RPMI7951 (cell line): ENCODE measurements at regions not wholly inside any gene's neighbourhood (a gene's known extent, or its start where the extent isn't known, plus 50 kb on each side); places are given as distances from the start of the nearest gene placed in this dataset.
"Not testable (repeated sequence)": the region's sequence is repeated elsewhere in the genome, so short reads cannot be mapped to it uniquely, and the experiment has no call there.

Source experiments
- DNase-seq: peaks from one replicate; pipeline ENCODE4 v3.0.0-alpha.2; 2012; ENCODE audit warnings: low read depth

DNA sequence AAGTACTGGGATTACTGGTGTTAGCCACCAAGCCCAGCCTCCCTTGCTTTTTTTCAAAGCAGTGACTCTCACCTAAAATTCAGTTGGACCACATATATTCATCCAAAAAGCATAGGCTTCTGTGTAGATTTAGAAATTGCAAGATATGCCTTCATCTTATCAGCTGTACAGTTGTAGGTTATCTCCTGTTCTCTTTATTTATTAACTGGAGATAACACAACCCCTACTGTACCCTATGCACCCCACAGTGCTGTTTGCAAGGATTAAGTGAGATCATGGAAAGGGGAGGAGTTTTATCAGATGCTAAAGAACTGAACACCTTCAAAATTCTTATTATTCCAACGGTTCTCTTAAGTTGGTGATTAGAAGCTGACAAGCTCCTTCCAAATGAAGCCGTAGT, 164.4 kb upstream of the JARID2 start:
- no peak for DNase-seq

DNA sequence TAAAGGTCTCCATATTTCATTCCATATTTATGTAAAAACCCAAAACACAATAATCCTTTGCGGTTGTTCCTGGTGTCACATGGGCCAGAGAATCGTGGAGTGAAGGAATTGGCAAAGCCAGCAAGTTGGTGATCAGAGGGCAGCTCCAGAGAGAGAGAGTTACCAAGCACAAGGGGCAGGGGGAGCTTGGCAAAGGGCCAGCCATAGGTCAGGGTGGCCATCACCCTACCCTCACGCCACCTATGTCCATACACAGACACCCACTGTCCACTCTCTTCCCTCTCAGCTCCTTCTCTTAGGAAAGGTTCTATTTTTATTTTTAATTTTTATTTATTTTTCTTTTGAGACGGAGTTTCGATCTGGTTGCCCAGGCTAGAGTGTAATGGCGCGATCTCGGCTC, 163.2 kb upstream of the JARID2 start:
- no peak for DNase-seq

DNA sequence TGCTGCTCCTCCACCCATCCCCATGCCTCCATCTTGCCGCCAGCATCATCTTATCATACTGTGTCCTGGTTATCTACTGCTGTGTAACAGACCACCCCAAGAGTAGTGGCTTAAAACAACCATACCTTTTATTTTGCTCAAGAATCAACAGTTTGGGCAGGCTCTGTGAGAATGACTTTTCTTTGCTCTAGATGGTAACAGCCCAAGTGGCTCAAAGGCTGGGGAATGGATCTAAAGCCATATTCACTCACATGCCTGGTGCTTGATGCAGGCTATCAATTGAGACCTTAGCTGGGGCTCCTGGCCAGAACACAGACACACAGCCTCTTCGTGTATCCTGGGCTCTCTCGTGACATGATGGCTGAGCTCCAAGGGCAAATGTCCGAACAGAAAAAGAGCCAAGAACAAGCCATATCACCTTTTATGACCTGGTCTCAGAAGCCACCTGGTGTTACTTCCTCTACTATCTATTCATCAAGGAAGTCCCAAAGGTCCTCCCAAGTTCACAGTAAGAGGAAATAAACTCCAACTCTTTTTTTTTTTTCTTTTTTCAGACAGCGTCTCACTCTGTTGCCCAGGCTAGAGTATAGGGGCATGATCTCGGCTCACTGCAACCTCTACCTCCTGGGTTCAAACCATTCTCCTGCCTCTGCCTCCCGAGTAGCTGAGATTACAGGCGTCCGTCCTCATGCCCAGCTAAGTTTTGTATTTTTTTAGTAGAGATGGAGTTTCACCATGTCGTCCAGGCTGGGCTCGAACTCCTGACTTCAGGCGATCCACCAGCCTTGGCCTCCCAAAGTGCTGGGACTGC, 159.3 kb upstream of the JARID2 start:
- DNase-seq = no peak

DNA sequence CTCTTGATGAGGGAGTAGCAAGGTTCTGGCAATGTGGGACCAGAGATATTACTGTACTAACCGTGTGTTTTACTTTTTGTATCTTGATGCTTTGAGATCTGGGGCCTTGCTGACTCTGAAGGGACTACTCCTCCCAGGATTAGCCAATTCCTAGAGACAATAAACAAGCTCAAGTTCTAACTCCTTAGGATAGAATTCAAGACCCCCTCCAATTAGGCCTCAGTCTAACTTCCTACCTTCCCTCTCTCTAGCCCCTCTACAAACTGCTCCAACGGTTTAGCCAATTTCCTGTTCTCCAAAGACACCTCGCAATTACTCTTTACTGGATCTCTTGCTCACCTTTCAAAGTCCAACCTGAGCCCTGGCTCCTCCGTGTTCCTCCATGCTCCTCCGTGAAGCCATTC, 158.7 kb upstream of the JARID2 start:
- DNase-seq = no peak

DNA sequence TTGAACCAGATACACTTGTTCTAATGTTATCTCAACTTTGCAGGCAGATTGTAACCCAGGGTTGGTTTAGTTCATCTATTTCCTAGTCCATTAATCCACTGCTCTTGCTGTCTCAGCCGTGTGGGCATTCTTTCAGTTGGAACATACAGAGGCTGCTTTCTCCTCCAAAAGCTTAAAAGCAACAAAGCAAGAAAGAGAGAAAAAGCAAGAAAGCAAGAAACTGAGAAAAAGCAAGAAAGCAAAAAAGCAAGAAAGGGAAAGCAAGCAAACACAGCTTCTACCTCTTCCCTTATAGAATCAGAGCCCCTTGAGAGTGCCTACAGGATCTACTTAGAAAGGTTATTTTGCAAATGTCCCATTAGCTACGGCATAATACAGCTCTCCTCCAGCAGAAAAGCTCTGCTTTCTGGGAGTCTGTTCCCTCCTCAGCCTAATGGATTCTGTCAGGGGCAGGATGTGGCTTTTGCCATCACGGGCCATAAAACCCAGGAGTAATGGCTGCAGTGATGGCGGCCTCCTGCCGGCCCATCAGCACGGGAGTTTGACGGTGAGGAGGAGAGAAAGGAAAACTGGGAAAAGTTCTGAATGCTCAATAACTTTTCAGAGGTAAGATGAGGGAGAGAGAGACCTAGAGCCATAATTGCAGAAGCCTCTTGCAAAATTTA, 156.8 kb upstream of the JARID2 start:
- no peak for DNase-seq

DNA sequence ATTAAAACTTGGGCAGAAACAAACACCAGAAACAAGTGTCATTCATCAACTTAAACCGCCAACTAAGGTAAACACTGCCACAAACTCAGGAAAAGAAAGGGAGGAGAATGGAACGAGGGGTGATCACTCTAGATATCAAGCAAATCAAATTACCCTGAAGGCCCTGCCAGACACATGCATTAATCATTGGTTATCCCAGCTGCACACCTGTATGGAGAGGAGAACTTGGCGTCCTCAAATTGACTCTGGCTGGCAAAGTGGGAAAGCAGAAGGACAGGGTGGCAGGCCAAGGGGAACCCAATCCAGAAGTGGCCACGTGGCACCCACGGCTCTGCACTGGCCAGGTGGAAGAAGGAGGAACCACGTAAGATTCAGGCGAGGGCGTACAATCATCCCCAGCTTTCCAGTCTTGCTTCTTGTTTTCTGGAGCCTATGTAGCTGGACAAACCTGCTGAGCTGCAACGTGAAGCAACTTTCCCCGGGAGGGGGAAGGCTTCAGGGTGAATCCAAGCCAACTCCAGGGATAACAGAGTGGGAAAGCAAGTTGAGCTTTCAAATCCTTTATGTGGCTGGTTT, 156.2 kb upstream of the JARID2 start:
- no peak for DNase-seq

DNA sequence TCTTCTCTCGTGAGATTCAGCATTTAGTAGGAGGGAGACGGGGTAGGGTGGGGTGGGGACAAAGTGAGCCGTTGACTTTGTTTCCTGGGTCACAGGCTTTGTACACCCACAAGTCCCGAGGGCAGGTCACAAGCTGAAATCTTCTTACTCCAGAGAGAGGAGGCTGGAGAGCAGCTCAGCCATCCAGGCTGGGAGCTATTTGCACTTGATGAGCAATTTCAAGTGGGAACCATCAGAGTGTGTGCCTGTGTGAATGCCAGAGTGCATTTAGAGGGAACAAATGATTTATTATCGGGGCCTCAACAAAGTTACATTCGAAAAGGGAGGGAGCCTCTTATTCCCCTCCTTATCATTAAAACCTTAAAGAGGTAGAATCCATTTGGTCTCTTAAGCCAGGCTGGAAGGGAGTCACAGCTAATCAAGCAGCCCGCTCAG, 155.7 kb upstream of the JARID2 start:
- DNase-seq = no peak

DNA sequence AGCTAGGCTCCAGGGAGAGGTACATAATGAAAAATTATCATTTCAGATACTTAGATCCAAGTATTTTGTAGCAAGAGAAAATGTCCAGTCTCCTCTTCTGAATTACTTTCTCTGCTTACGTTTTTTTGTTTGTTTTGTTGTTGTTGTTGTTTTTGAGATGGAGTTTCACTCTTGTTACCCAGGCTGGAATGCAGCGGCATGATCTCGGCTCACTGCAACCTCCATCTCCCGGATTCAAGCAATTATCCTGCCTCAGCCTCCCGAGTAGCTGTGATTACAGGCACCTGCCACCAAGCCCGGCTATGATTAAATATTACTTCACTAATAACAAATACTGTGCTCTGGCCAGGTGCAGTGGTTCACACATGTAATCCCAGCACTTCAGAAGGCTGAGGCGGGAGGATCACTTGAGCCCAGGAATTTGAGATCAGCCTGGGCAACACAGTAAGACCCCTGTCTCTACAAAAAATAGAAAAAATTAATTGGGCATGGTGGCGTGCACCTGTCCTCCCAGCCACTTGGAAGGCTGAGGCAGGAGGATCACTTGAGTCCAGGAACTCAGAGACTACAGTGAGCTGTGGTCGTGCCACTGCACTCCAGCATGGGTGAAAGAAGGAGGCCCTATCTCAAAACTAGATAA, 155.0 kb upstream of the JARID2 start:
- no peak for DNase-seq

DNA sequence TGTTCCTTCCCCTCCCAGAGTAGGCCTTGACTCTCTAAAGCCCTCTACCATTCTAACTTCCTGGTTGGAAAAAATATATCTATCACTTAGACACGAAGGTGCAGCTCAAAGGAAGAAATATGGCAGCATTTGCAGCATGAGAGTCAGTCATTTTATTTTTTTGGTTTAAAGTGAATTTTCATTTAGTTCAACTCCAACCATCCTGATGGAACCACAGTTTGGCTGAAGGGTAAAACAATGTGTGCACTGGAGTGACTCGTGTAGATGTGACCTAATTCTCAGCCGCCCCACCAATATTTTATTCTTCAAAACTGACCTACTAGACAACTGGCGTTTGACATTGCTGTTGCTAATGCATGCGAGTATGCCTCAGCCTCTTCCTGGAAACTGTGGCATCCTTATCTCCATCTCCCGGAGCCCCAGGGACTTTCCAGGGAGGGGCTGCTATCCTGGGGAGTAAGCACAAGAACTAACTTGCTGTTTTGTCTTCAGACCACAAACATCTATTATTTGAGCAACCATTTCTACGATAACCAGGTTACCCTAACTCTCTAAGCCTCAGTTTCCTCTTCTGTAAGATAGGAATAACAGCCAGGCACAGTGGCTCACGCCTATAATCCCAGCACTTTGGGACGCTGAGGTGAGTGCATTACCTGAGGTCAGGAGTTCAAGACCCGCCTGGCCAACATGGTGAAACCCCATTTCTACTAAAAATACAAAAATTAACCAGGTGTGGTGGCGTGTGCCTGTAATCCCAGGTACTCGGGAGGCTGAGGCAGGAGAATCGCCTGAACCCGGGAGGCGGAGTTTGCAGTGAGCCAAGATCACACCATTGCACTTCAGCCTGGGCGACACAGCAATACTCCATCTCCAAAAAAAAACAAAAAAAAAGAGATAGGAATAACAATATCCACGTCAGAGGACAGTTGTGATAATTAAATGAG, 148.7 kb upstream of the JARID2 start:
- DNase-seq = peak; percentile 40

DNA sequence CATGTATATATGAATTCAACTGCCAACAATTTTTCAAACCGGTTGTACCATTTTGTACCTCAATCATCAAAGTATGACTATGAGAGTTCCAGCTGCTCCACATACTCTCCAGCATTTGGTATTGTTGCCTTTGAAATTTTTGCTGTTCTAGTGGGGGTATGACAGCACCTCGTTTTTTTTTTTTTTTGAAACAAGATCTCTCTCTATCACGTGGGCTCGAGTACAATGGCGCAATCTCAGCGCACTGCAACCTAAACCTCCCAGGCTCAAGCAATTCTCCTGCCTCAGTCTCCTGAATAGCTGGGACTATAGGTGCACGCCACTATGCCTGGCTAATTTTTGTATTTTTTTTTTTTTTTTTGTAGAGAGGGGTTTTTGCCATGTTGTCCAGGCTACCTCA, 144.7 kb upstream of the JARID2 start:
- DNase-seq = no peak

DNA sequence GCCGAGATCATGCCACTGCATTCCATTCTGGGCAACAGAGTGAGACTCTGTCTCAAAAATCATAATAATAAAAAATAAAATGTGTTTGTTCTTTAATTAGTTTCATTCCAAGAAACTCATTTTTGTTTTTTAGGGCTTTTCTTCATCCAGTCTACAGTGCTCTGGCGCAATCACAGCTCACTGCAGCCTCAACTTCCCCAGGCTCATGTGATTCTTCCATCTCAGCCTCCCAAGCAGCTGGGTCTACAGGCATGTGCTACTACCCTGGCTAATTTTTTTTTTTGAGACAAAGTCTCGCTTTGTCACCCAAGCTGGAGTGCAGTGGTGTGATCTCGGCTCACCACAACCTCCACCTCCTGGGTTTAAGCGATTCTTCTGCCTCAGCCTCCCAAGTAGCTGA, 143.6 kb upstream of the JARID2 start:
- no peak for DNase-seq

DNA sequence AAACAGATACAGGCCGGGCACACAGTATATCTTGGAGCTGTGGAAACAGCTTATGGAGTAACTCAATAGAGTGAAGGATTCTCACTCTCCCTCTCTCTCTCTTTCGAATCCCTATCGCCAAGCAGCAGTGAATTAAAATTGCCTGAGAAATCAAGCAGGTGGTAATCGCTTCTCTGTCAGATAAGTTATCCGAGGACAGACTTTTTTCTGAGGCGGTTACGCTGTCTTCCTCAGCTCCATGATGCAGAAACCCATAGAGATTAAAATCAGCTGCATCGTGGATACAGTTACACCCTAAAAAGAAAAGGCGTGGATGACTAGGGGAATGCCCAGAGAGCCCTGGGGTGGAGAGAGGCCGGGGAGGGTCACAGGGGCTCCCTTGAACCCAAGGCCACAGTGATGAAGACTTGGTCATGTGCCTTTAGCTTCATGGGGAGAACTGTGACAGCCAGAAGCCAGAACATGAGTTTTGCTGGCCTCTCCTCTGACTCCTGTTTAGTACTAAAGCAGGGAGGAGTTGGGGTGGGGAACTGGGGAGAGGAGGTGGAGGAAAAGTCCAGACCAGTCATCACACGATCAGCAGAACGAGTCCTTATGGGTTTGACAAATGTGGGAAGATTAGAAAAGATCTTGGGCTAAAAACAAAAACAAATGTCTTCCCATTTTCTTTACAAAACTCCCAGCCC, 138.8 kb upstream of the JARID2 start:
- no peak for DNase-seq

DNA sequence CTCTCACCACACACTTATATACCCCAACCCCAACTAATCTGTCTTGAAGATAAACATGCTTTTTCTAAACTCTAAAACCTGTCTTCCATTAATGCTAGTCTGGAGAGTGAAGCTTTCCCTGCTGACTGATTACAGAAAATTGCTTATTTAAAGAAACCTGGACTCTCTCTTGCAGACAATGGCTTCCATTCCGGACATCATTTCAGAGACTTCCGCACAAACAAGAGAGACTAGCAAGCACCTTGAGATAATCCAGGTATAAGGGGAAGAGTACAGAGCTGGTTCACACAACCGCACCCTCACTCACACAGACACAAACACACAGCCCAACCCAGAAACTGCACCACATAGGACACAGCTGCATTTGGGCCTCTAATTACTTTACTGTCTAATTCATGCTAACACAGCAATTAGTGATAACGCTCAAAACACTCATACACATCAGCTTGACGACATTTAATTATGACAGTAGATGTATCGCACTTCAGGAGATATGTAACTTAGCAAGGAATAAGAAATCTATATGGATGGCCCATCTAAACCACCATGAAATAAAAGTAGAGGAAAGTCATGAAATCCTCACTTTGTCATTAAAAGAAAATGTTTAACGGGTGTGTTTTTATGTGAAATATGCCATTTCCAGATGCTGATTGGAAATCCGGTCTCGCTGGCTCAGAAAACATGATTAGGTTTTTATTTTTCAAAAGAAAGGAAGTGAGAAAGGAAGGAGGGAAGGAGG, 138.1 kb upstream of the JARID2 start:
- DNase-seq = no peak

DNA sequence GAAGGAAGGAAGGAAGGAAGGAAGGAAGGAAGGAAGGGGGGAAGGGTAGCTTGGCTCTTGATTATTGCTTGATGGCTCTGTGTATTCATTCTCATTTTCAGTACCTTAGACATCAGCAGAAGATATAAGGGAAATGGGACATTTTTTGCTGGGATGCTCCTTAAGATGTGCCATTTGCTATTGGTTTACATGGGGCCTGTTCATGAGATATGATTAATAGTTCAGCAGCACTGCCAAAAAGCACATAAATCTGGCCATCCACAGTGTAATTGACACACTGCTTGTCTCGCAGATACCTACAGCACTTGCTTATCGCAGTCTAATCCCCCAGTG, 137.5 kb upstream of the JARID2 start:
- DNase-seq = no peak

DNA sequence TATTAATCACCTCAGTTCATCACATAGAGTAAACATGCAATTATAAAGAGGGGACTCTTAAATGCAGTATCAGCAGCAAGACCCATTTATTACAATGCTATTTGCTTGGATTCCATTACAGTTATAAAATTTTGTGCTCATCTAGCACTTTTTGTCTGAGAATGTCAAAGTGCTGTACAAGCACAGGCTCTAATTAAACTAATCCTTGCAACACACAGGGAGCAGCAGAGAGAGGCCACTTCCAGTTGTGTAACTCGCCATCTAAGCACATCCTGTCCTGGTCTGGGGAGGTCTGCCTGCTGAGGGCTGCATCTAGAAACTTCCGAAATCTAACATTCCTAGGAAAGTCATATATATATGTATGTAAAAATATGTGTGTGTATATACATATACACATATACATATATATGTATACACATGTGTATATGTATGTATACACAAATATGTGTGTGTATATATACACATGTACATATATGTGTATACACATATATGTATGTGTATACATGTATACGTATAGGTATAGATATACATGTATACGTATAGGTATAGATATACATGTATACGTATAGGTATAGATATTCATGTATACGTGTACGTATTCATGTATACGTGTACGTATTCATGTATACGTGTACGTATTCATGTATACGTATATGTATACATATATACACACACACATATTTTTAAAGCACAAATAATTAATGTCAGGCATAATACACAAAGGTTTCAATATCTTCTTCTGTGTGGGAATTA, 136.4 kb upstream of the JARID2 start:
- DNase-seq = no peak

DNA sequence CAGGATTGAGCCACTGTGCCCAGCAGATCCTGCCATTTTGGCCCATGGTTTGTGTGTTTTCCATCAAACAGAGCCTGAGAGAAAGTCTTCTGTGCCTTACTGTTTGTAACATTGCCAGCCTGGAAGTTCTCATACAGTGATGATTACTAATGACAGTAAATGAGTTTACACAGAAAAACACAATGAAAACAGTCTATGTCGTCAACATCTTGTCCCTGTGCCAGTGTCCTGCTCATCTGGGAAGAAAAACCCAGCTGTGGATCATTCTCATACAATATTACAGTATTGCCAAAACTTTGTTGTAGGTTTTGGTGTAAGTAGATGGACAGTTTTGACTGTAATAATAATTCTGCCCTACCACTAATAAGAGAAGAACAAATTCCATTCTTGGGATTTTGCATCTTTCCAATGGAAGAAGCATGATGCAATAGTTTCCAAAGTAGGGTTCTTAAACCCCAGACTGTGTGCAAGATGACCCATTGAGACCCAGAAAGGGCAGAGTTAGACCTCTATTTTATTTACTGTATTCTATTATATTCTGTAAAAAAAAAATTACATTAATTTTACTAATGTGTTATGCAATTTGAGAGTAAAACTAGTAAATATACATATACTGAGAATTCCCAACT, 135.0 kb upstream of the JARID2 start:
- no peak for DNase-seq

DNA sequence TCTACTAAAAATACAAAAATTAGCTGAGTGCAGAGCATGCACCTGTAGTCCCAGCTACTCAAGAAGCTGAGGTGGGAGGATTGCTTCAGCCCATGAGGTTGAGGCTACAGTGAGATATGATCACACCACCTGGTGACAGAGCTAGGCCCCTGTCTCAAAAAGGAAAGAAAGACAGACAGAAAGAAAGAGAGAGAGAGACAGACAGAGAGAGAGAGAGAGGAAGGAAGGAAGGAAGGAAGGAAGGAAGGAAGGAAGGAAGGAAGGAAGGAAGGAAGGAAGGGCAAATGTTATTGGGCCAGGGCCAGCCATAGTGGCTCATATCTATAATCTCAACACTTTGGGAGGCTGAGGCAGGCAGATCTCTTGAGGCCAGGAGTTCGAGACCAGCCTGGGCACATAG, 134.3 kb upstream of the JARID2 start:
- DNase-seq = not testable (repeated sequence)

DNA sequence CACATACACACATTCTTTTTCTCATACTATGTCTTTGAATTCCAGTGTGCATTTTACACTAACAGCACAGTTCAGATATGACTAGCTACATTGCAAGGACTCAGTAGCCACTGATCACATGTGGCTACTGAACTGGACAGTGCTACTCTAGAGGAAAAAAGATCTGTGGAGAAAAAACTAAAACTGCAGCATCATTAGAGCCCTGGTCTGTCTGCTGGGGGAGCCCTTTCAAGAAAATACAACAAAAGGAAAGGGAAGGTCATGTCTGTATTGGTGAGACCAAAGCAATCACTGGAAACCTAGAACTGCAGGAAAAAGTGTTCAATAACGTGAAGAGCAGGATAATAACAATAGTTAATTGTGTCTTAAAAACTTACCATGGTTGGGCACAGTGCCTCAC, 132.3 kb upstream of the JARID2 start:
- no peak for DNase-seq

DNA sequence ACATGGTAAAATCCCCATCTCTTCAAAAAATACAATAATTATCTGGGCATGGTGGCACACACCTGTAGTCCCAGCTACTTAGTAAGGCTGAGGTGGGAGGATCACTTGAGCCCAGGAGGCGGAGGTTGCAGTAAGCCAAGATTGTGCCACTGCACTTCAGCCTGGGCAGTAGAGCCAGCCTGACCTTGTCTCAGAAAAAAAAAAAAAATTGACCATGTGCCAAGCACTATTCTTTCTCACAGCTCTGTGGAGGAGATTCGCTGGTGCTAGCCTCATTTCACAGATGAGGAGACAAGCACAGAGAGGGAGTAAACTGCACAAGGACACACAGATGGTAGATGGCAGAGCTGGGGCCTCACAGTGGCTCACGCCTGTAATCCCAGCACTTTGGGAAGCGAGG, 131.8 kb upstream of the JARID2 start:
- no peak for DNase-seq
